C1 segment of cervical spinal cord (tissue), 14 donors: ENCODE measurements at regions not wholly inside any gene's neighbourhood (a gene's known extent, or its start where the extent isn't known, plus 50 kb on each side); places are given as distances from the start of the nearest gene placed in this dataset.

Experiments
- DNase-seq, 14 donors: peaks; one replicate each; lab custom pipeline; 2025; lab: John Stamatoyannopoulos, UW

- peak in 1 of 14 donors; percentile 61 for DNase-seq
Observed at GRCh38 chr10:111440501-111440900, 363.7 kb downstream of the ADRA2A start.

DNA sequence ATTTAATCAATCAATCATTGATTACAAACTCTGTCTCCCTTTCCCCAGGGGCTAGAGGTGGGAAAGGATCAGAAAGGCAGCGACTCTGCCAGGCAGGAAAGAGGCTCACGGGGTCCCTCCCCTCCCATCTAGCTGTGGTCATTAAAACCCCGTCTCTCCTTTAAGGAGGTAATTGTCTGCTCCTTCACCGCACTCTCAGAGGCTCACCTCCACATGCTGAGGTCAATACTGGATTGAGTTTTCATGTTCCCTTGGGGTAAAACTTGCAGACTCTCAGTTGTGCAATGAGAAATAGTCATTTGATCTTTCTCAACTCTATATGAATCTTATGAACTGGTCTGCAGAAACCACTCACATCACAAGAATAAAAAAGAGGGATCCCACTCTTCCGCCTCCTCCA lies 368.8 kb downstream of the ADRA2A start:
- no peak for DNase-seq

- no peak for DNase-seq
Observed at GRCh38 chr10:111446966-111447365, 370.1 kb downstream of the ADRA2A start.

DNA sequence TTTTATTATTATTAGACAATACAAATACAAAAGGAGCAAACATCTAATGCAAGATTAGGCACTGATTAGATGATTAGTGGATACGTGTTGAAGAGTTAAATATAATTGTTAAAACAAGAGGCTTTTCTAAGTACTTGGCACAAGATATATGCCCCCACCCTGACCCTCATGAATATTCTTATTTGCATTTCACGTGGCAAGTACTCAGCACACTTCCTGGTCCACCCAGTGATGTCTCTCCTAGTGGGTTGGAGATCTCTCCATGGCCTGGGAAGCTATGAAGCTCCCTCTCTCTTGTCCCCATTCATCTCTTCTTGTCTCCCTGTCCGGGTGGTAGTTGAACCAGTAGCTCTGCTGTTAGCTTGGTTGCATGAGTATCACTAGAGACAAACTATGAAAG lies 375.3 kb downstream of the ADRA2A start:
- no peak for DNase-seq

DNA sequence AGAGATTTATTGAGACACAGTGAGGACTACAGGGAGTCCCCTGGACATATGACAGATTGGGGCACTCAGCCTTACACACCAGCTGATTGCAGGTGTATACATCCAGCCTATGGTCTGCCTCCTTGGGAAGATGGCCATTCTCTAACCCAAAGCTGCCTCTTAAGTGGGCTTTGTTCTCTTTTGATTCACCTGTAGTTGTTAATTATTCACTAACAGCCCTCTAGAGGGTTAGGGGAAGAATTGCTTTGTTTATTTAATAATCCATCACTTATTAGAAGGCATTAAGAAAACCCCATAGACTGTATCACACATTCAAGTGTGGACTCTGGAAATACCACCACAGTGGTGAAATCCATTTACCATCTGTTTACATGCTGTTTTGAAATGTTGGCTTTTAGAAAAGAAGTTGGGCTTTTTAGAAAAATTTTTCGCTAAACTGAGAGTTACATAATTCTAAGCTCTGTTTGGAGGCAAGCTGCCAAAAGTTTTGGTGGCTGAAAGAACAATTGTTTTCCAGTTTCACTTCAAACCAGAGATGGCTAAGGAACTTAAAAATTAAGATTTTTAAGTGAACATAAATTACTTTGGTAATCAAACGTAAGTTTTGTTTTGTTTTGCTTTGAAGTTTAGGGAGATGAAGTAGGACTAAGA lies 379.1 kb downstream of the ADRA2A start:
- DNase-seq = no peak

DNA sequence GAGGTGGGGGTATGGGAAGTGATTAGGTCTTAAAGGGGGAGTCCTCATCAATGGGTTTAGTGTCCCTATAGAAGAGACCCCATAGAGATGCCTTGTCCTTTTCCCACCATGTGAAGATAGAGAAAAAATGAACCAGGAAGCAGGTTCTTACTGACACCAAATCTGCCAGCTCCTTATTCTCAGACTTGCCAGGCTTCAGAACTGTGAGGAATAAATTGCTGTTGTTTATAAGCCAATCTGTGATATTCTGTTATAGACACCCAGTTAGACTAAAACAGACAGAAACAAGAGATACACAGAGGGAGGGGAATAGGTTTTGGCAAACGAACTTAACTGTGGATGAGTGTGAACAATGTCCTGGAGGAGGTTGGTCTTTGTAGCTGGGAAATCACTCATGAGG lies 381.4 kb downstream of the ADRA2A start:
- no peak for DNase-seq

DNA sequence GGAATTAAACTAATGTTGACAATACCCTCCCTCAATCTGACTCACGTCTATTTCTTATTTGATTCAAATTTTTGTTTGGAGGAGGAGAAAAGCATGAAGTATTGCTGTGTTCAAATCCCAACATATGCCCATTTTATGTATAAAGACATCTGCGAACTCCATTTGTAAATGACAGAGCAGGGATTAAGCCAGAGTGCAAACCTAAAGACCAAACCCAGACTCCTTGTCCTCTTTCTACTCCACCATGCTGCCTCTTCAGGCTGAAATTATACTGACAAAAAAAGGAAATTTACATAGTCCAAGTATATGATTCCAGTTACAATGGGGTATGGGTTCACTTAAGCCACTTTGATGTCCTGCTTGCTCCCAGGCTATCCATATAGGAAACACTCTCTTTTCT lies 383.1 kb downstream of the ADRA2A start:
- no peak for DNase-seq

- no peak for DNase-seq
Observed at GRCh38 chr10:111472445-111472844, 395.6 kb downstream of the ADRA2A start.

- DNase-seq = no peak
Observed at GRCh38 chr10:111473361-111473760, 396.5 kb downstream of the ADRA2A start.

DNA sequence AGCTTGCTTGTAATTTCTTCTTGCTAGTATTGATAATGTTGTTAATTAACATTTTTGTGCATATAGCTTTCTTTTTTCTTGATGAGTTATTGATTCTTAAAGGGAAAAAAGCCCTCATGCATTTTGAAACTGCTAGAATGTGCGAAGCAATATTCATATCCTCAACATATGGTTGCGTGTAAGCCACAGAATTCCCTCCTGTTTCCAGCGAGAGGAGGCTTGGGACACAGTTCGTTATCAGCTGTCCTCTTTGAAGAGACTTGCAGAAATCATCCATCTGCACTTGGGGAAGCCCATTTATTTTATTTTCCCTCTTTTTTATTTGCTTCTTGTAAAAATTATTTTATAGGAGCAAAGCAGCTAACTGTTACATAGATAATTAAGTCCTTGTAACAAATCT lies 398.0 kb downstream of the ADRA2A start:
- DNase-seq = no peak

GRCh38 chr10:111475720-111476119 lies 398.9 kb downstream of the ADRA2A start:
- no peak for DNase-seq

DNA sequence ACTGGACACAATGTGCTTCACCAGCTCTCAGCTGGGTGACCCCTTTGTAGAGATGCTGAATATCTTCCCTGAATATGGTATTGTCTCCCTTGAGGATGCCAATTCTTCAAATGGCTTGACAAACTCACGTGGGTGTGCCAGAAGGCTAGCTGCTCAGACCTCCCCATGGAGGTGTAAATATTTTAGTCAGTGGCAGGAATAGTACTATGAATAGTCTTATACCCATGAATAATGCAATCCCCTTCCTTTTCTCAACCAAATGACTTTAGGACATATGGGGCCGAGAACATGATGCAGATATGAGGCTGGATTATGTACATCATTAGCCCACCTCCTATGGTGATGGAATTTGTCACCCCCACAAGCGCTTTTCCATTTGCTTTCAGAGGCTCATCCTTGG lies 401.8 kb downstream of the ADRA2A start:
- DNase-seq = no peak

DNA sequence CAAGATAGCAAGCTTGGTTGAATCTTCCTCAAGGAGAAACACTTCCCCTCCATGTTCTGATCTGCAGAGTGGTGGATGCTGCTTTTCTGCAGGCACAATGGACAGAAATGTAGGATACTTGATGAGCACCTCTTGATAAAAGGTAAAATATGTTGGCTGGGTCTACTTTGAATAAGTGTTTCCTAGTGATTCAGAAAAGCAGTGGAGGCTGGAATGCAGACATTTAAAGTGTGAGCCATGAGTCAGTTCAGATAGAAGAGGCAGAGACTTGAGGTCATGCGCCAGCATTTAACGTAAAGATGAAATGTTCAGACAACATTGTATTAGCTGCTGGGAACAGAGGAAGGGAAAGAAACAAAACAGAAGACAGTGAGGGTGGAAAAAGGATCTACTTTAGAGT lies 403.1 kb downstream of the ADRA2A start:
- no peak for DNase-seq

DNA sequence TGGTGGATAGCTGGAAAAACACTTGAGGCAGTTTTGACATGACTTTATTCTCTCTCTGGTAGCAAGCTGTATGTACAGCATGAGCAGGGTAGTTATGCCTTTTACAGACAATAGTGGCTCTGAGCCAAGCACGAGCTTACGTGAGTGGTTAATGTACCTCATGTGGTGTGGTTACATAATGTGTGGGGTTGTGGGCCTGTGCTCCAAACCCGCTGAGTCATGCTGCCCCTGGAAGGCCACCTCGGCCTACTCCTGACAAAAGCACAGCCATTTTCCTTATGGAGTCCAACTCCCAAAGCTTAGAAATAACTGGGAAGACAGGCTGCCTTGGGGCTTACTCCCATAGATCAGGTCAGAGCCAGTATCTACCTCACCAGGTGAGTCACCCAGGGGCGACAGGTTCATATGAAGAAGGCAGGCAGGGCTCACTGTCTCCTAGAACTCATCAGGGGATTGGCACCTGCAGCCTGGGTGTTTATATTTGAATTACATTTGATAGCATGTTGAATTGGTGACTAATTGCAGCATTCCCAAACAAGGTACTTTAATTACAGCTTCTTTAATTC lies 404.5 kb downstream of the ADRA2A start:
- no peak for DNase-seq

GRCh38 chr10:111481866-111482265 lies 405.0 kb downstream of the ADRA2A start:
- DNase-seq = no peak

- no peak for DNase-seq
Observed at GRCh38 chr10:111482621-111483216, 405.9 kb downstream of the ADRA2A start.

DNA sequence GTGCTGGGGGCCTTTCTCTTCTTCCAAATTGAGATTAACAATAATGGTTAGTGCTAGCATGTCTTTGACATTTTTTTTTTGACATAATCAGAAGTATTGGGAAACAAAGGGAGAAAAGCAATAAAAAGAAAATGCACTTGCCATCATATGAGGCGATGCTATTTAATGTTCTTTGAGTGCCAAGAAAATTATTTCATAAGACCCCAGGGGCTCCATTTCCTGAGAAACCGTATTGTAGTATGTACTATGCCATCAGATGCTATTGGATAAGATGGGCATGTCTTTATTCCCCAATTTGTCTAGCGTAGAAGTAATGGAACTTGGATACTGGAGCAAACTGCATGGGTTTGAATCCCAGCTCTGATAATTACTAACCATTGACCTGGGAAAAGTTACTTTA lies 408.9 kb downstream of the ADRA2A start:
- no peak for DNase-seq

DNA sequence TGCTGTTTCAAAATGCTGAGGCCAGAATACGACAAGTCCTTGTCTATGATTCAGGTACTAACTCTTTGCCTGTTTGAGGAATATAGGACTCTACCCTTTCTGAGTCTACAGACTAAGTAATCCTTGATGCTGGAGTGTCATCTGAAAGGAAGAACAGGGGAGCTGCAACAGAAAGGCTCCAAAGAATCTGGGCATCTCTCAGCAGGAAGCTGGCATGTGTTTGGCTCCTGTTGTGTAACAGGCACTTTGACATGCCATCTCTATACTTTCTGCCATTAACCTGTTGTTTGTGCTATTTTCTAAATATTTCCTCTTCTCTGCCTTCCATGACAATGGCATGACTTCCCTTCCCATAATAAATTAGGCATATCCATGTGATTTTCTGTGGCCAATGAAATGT lies 409.5 kb downstream of the ADRA2A start:
- peak in 1 of 14 donors; percentile 59 for DNase-seq

DNA sequence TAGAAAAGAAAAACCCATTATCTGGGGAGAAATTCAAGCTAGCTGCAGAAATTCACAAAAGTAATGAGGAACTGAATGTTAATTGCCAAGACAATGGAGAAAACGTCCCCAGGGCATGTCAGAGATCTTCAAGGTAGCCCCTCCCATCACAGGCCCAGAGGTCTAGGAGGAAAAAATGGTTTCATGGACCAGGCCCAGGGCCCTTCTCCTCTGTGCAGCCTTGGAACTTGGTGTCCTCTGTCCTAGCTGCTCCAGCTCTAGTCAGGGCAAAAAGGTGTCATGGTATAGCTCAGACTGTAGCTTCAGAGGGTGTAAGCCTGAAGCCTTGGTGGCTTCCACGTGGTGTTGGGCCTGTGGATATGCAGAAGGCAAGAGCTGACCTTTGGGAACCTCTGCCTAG lies 411.8 kb downstream of the ADRA2A start:
- no peak for DNase-seq

GRCh38 chr10:111491154-111491553 lies 414.3 kb downstream of the ADRA2A start:
- no peak for DNase-seq

DNA sequence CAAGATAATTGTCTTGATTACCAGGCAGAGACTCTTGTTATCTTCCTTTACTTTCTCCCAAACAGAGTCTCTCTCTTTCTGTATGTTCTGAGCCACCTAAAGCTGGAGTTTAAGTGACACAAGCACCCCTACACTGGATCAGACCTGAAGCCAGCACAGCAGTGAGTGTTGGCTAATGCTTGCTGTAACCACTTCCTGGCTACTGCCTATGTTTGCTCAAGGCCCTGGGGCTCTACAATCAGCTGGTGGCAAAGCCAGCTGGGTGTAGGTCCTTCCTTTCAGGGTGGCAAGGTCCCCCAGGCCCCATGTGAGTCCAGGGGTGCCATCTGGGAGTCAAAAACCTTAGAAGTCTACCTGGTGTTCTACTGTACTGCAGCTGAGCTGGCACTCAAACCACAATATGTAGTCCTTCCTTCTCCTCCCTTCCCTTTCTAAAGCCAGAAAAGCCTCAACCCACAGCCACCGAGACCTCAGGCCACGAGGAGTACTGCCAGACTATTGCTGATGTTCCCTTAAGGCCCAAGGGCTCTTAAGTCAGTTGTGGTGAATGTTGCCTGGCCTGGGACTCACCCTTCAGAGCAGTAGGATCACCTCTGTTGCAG lies 416.3 kb downstream of the ADRA2A start:
- no peak for DNase-seq

DNA sequence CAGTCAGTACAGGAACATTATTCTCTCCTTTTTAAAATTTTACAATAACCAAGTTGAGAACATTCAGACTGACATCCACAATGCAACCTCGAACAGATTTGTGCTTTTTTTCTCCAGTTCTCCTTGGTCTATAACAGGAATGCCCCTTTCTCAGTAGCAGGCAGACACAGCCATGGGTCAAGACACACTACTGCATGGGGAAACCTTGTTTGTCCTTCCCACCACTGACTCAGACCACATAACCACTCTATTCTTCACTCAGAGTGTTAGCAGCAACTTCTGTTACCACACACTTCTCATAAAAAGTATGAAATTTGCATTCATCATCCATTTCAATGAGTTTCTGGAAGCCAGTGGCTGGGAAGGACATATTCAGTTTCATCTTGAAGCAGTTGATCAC lies 421.7 kb downstream of the ADRA2A start:
- no peak for DNase-seq

GRCh38 chr10:111504376-111504775 lies 427.5 kb downstream of the ADRA2A start:
- DNase-seq = no peak
